ENCODE measurements at regions not wholly inside any gene's neighbourhood (a gene's known extent, or its start where the extent isn't known, plus 50 kb on each side); places are given as distances from the start of the nearest gene placed in this dataset.

GRCh38 chr12:19052689-19053088 is 76.8 kb upstream of the PLEKHA5 start:
- ChIA-PET POLR2A (no interaction called here), CTCF (ENCODE audit: low intra/inter-chr PET ratio) (no interaction called here)
- Histone ChIP-seq H3K9me1 (ENCODE audit: control insufficient read depth, insufficient read depth, low read length) (no peaks in the 10 kb centered on the region), H2AFZ (ENCODE audit: low read depth, low read length) (no peak overlapping the region), H3K4me3 (no peak overlapping the region), H3K36me3 (ENCODE audit: control insufficient read depth, insufficient read depth, low read length) (no peaks in the 10 kb centered on the region), H4K20me1 (replicated peaks; ENCODE audit: control insufficient read depth, insufficient read depth, low read length) (no peaks in the 10 kb centered on the region), H3K27me3 (ENCODE audit: control insufficient read depth in 2 of 2, insufficient read depth in 2 of 2, low read length in 2 of 2) (no peaks in the 10 kb centered on the region), H3K9me3 (replicated peaks; ENCODE audit: control insufficient read depth, insufficient read depth, low read depth, low read length) (no peaks in the 10 kb centered on the region), H3K4me1 (replicated peaks in 1 of 2; ENCODE audit: control insufficient read depth in 2 of 2, insufficient read depth in 2 of 2, low read length in 2 of 2) (no peaks in the 10 kb centered on the region; a peak in 1 of 5 replicates), H3K27ac (ENCODE audit: extremely low read depth, low read depth, low read length) (no peak overlapping the region), H3K9ac (ENCODE audit: insufficient read depth in 1 of 2, low read depth in 2 of 2, low read length in 2 of 2) (no peak overlapping the region), H3K4me2 (ENCODE audit: insufficient read depth, low read length) (no peak overlapping the region), H3K79me2 (ENCODE audit: control insufficient read depth, insufficient read depth, low read length) (no peaks in the 10 kb centered on the region)
- ATAC-seq: no peak
- no peak for DNase-seq (ENCODE audit: extremely low read depth in 1 of 4, low spot score in 3 of 4)
- intact Hi-C loops (cut with micrococcal nuclease): no loop called here
- no peak for FAIRE-seq
- in situ Hi-C loops (cut with MboI): no loop called here
- no TSS peak for BruUV-seq (replicated peaks)
- 25% methylated on average over 2 of the region's 2 CpGs for WGBS (ENCODE audit: insufficient coverage, low coverage, missing lambda C conversion rate)
- TF ChIP-seq E2F1 (CRISPR knock-in tag; IDR thresholded peaks at IDR 0.05) (no peak), CCAR2 (IDR thresholded peaks at IDR 0.05; ENCODE audit: low read depth, low read length) (no peak), SMAD1 (IDR thresholded peaks at IDR 0.05; ENCODE audit: low read depth, low read length, partially characterized antibody) (no peak), DMBX1 (CRISPR knock-in tag; IDR thresholded peaks at IDR 0.05; ENCODE audit: borderline replicate concordance) (no peak), PCBP2 (IDR thresholded peaks at IDR 0.05; ENCODE audit: low read depth, low read length, poor library complexity, severe bottlenecking) (no peak), STAT5B (CRISPR knock-in tag; IDR thresholded peaks at IDR 0.05) (no peak), HNRNPK (IDR thresholded peaks at IDR 0.05; ENCODE audit: low read depth, low read length, poor library complexity, severe bottlenecking) (no peak), ILK (tag; IDR thresholded peaks at IDR 0.05; ENCODE audit: borderline replicate concordance, low read depth) (no peak), ZNF780A (CRISPR knock-in tag; IDR thresholded peaks at IDR 0.05) (no peak), NFYB (IDR thresholded peaks at IDR 0.05; ENCODE audit: extremely low read depth, insufficient read length) (no peak), NCOR1 (IDR thresholded peaks at IDR 0.05) (no peak), MYBL2 (IDR thresholded peaks at IDR 0.05; ENCODE audit: low read depth) (no peak), MYBL2 (CRISPR knock-in tag; IDR thresholded peaks at IDR 0.05; ENCODE audit: borderline replicate concordance) (no peak), BRF1 (IDR thresholded peaks at IDR 0.05; ENCODE audit: borderline replicate concordance, extremely low read depth, insufficient read length) (no peak), ZEB2 (IDR thresholded peaks at IDR 0.05) (no peak), MNT (conservative IDR thresholded peaks at IDR 0.05) (no peak), PHF8 (IDR thresholded peaks at IDR 0.05; ENCODE audit: borderline replicate concordance, low read length) (no peak), NCOA6 (IDR thresholded peaks at IDR 0.05) (no peak), ZNF143 (CRISPR knock-in tag; IDR thresholded peaks at IDR 0.05) (no peak)

All from K562 (cell line).